ENCODE measurements at regions not wholly inside any gene's neighbourhood (a gene's known extent, or its start where the extent isn't known, plus 50 kb on each side); places are given as distances from the start of the nearest gene placed in this dataset.

DNA sequence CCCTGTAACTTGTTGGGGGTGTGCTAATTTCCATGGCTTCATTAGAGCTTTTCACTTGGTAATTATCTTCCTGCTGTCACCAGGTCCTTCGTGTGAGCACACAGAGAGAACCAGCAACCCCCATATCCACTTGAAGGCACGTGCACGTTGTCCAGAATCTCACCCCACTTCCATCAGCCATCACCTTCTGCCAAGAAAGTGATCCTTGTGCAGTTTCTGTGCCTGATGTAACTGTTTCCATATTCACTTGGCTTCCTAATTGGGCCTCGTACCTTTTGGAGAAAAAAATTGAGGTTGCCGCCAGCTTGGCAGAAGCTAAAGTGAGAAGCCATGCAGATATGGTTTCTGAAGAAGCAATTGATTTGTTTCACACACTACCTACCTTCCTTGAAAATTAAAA is 153.7 kb upstream of the TSHZ2 start:
- H3K36me3 ChIP-seq (ENCODE audit: control insufficient read depth in 2 of 2, insufficient read depth in 2 of 2, low read length in 2 of 2) = no peaks in the 10 kb centered on the region
- H3K9me3 ChIP-seq (ENCODE audit: control insufficient read depth in 2 of 2, low read length in 2 of 2) = no peaks in the 10 kb centered on the region
- no peaks in the 10 kb centered on the region for H3K27me3 ChIP-seq (ENCODE audit: control insufficient read depth in 1 of 2, insufficient read depth in 2 of 2, low read length in 2 of 2)
- no peaks in the 10 kb centered on the region for H3K4me1 ChIP-seq (ENCODE audit: control insufficient read depth, insufficient read depth, low read length)
- no peak overlapping the region for H3K9ac ChIP-seq (ENCODE audit: low read length in 2 of 2)
- no peak overlapping the region for H3K4me3 ChIP-seq (ENCODE audit: low read length in 2 of 2)
- no peak overlapping the region for H3K27ac ChIP-seq (ENCODE audit: low read length)

DNA sequence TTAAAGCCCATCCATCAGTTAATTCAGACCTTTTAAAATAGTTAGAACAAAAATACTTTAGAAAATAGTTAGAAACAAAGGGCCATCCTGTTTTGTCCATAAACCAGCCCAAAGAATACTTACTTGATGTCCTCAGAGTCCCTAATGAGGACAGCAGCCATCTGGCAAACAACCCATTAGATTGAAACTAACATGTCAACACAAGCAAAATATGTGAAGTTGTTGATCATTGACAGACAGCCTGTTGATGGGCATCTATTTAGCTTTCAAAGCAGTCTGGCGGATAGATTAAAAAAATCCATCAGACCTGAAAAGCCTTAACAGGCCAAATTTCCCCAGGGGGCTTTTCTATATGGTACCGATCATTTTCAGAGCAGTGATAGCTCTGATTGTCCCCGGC is 154.2 kb upstream of the TSHZ2 start:
- Histone ChIP-seq H3K27ac (ENCODE audit: low read length) (no peak overlapping the region), H3K36me3 (ENCODE audit: control insufficient read depth in 2 of 2, insufficient read depth in 2 of 2, low read length in 2 of 2) (no peaks in the 10 kb centered on the region), H3K4me1 (ENCODE audit: control insufficient read depth, insufficient read depth, low read length) (no peaks in the 10 kb centered on the region), H3K27me3 (ENCODE audit: control insufficient read depth in 1 of 2, insufficient read depth in 2 of 2, low read length in 2 of 2) (no peaks in the 10 kb centered on the region), H3K9me3 (ENCODE audit: control insufficient read depth in 2 of 2, low read length in 2 of 2) (no peaks in the 10 kb centered on the region), H3K9ac (ENCODE audit: low read length in 2 of 2) (no peak overlapping the region), H3K4me3 (ENCODE audit: low read length in 2 of 2) (no peak overlapping the region)

DNA sequence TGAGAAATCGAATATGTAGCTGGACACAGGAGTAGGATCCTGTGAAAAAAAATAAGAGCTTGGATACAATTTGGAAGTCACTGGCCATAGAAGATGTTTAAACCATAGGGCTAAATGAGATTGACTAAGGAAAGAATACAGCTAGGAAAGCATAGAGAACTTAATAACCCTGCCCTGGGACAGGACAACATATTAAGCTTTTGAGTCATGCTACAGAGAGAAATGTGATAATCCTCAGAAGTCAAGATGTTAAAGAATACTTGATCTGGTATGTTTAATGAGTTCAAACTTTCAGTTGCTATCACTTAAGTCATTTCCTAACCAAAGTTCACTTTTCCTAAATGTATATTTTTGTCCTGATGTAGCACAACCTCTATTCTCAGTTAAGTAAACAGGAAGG is 154.6 kb upstream of the TSHZ2 start:
- H3K36me3 ChIP-seq (ENCODE audit: control insufficient read depth in 2 of 2, insufficient read depth in 2 of 2, low read length in 2 of 2) = no peaks in the 10 kb centered on the region
- H3K9ac ChIP-seq (ENCODE audit: low read length in 2 of 2) = no peak overlapping the region
- H3K27ac ChIP-seq (ENCODE audit: low read length) = no peak overlapping the region
- H3K4me3 ChIP-seq (ENCODE audit: low read length in 2 of 2) = no peak overlapping the region
- no peaks in the 10 kb centered on the region for H3K4me1 ChIP-seq (ENCODE audit: control insufficient read depth, insufficient read depth, low read length)
- H3K27me3 ChIP-seq (ENCODE audit: control insufficient read depth in 1 of 2, insufficient read depth in 2 of 2, low read length in 2 of 2) = no peaks in the 10 kb centered on the region
- no peaks in the 10 kb centered on the region for H3K9me3 ChIP-seq (ENCODE audit: control insufficient read depth in 2 of 2, low read length in 2 of 2)

DNA sequence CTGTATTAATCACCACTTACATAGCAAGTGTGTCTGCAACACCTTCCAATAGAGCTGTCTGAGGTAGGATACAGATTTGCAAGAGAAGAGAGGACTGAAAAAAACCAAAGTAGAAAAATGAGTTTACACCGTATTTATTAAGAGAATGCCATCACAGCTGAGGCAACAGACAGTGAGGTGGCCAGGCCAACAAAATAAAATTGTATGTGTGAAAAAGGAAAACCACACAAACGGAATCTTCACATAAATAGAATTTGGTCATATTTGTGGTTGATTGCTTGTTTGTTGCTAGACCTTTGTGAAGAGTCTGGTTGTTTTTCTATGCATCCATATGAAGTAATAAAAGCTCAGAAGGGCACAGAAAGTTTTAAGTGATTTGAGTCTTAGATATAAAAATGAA is 157.8 kb upstream of the TSHZ2 start:
- H3K27ac ChIP-seq (ENCODE audit: low read length) = no peak overlapping the region
- no peaks in the 10 kb centered on the region for H3K36me3 ChIP-seq (ENCODE audit: control insufficient read depth in 2 of 2, insufficient read depth in 2 of 2, low read length in 2 of 2)
- no peaks in the 10 kb centered on the region for H3K4me1 ChIP-seq (ENCODE audit: control insufficient read depth, insufficient read depth, low read length)
- H3K27me3 ChIP-seq (ENCODE audit: control insufficient read depth in 1 of 2, insufficient read depth in 2 of 2, low read length in 2 of 2) = no peaks in the 10 kb centered on the region
- no peaks in the 10 kb centered on the region for H3K9me3 ChIP-seq (ENCODE audit: control insufficient read depth in 2 of 2, low read length in 2 of 2)
- H3K9ac ChIP-seq (ENCODE audit: low read length in 2 of 2) = no peak overlapping the region
- no peak overlapping the region for H3K4me3 ChIP-seq (ENCODE audit: low read length in 2 of 2)

DNA sequence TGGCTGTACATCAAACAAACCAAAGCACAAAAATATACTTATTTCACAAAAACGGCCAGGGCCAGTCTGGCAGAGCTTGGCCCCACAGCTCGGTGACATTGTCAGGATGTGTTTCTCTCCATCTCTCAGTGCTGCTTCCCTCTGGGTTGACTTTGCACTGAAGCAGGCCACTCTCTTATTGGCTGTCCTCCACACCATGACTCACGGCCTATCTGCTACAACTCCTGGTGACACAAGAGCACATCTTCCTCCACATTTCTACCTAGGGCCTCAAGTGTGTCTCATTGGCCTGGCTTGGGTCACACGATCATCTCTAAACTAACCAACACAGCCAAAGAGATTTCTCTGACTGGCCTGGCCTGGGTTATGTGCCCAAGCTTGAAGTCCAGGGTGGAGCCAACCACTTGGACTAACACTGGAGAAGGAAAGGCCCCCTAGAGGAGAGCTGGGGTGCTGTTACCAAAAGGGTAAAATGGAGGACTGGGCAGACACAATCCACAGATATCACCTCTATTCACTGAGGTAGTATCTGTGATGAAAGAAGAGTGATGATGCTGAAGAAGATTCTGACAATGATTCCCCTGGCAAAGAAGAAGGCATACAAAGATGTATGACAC is 159.8 kb upstream of the TSHZ2 start:
- H3K9me3 ChIP-seq (ENCODE audit: control insufficient read depth in 2 of 2, low read length in 2 of 2) = no peaks in the 10 kb centered on the region
- H3K27me3 ChIP-seq (ENCODE audit: control insufficient read depth in 1 of 2, insufficient read depth in 2 of 2, low read length in 2 of 2) = peaks cover 0 to 2% of the 10 kb centered on the region in 2 donors
- no peak overlapping the region for H3K9ac ChIP-seq (ENCODE audit: low read length in 2 of 2)
- no peaks in the 10 kb centered on the region for H3K36me3 ChIP-seq (ENCODE audit: control insufficient read depth in 2 of 2, insufficient read depth in 2 of 2, low read length in 2 of 2)
- H3K4me1 ChIP-seq (ENCODE audit: control insufficient read depth, insufficient read depth, low read length) = no peaks in the 10 kb centered on the region
- H3K27ac ChIP-seq (ENCODE audit: low read length) = no peak overlapping the region
- H3K4me3 ChIP-seq (ENCODE audit: low read length in 2 of 2) = no peak overlapping the region

DNA sequence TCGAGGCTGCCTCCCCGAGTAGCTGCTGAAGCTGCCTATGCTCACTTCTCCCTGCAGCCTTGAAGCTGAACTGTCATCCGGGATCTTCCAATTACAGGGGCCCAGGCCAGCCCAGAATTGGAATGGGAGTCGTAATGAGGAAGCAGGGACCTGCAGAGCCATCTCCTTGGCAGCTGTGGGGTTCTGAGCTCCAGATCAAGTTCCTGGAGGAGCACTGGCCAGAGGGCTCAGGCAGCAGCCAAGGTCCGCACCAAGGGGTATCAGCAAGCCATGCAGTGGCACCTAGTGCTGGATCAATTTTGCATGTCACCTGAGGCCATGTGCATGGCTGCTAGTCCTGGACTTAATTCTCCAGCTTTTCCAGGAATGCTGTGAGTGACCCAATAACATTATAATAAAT is 163.2 kb upstream of the TSHZ2 start:
- Histone ChIP-seq H3K9ac (ENCODE audit: low read length in 2 of 2) (no peak overlapping the region), H3K36me3 (ENCODE audit: control insufficient read depth in 2 of 2, insufficient read depth in 2 of 2, low read length in 2 of 2) (no peaks in the 10 kb centered on the region), H3K27me3 (ENCODE audit: control insufficient read depth in 1 of 2, insufficient read depth in 2 of 2, low read length in 2 of 2) (peaks cover 0 to 2% of the 10 kb centered on the region in 2 donors), H3K4me3 (ENCODE audit: low read length in 2 of 2) (no peak overlapping the region), H3K4me1 (ENCODE audit: control insufficient read depth, insufficient read depth, low read length) (no peaks in the 10 kb centered on the region), H3K27ac (ENCODE audit: low read length) (no peak overlapping the region), H3K9me3 (ENCODE audit: control insufficient read depth in 2 of 2, low read length in 2 of 2) (no peaks in the 10 kb centered on the region)

DNA sequence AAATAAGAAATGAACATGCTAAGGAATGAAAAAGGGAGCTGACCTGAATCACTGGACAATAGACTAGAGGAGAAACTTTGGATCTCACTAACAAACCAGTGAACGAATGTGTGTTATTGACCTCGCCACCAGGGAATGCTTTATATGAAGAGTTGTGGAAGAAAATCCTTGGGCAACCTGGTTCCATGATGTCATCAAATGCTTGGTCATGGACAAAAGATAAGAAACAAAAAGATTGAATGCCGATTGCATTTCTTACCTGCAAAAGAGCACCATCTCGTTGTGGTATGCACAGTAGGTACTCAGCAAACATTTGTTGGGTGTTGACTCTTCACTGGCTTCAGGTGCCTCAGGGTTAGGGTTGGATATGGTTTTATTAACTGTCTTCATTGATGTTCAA is 165.2 kb upstream of the TSHZ2 start:
- Histone ChIP-seq H3K27ac (ENCODE audit: low read length) (no peak overlapping the region), H3K9ac (ENCODE audit: low read length in 2 of 2) (no peak overlapping the region), H3K4me1 (ENCODE audit: control insufficient read depth, insufficient read depth, low read length) (no peaks in the 10 kb centered on the region), H3K36me3 (ENCODE audit: control insufficient read depth in 2 of 2, insufficient read depth in 2 of 2, low read length in 2 of 2) (no peaks in the 10 kb centered on the region), H3K4me3 (ENCODE audit: low read length in 2 of 2) (no peak overlapping the region), H3K27me3 (ENCODE audit: control insufficient read depth in 1 of 2, insufficient read depth in 2 of 2, low read length in 2 of 2) (peaks cover 0 to 2% of the 10 kb centered on the region in 2 donors), H3K9me3 (ENCODE audit: control insufficient read depth in 2 of 2, low read length in 2 of 2) (no peaks in the 10 kb centered on the region)

DNA sequence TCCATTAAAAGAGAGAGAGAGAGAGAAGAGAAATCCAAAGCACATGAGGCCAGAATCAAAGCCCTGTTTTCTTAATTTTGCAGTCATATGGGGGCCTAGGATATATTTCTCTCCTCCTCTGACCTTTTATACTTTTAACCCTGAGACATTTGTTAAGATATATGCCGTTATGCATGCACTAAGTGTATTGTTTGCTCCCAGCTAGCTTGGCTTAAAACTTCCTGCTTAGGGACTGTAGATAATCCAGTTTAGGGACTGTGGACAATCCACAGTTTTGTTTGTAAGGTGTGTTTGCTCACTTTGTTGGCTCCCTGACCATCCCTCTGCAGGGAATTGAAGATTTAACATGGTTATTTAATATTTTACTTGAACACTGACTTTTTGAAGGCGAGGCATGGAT is 166.3 kb upstream of the TSHZ2 start:
- Histone ChIP-seq H3K9ac (ENCODE audit: low read length in 2 of 2) (no peak overlapping the region), H3K36me3 (ENCODE audit: control insufficient read depth in 2 of 2, insufficient read depth in 2 of 2, low read length in 2 of 2) (no peaks in the 10 kb centered on the region), H3K4me1 (ENCODE audit: control insufficient read depth, insufficient read depth, low read length) (no peaks in the 10 kb centered on the region), H3K9me3 (ENCODE audit: control insufficient read depth in 2 of 2, low read length in 2 of 2) (no peaks in the 10 kb centered on the region), H3K4me3 (ENCODE audit: low read length in 2 of 2) (no peak overlapping the region), H3K27me3 (ENCODE audit: control insufficient read depth in 1 of 2, insufficient read depth in 2 of 2, low read length in 2 of 2) (peaks cover 0 to 2% of the 10 kb centered on the region in 2 donors), H3K27ac (ENCODE audit: low read length) (no peak overlapping the region)

DNA sequence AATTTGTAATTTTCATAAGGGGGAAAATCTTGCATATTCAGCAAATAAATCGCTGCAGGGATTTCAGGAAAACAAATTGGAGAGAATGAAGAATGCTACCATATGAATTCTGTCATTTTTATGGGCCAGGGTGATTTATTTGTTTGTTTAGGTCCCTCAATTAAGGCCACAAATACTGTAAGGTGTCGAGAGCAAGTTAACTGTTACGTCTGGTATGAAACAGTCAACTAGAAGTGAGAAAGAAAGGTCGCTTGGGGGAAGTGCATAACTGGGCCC is 166.9 kb upstream of the TSHZ2 start:
- no peak overlapping the region for H3K9ac ChIP-seq (ENCODE audit: low read length in 2 of 2)
- no peaks in the 10 kb centered on the region for H3K4me1 ChIP-seq (ENCODE audit: control insufficient read depth, insufficient read depth, low read length)
- H3K27me3 ChIP-seq (ENCODE audit: control insufficient read depth in 1 of 2, insufficient read depth in 2 of 2, low read length in 2 of 2) = peaks cover 0 to 2% of the 10 kb centered on the region in 2 donors
- no peak overlapping the region for H3K4me3 ChIP-seq (ENCODE audit: low read length in 2 of 2)
- no peaks in the 10 kb centered on the region for H3K9me3 ChIP-seq (ENCODE audit: control insufficient read depth in 2 of 2, low read length in 2 of 2)
- H3K36me3 ChIP-seq (ENCODE audit: control insufficient read depth in 2 of 2, insufficient read depth in 2 of 2, low read length in 2 of 2) = no peaks in the 10 kb centered on the region
- no peak overlapping the region for H3K27ac ChIP-seq (ENCODE audit: low read length)

DNA sequence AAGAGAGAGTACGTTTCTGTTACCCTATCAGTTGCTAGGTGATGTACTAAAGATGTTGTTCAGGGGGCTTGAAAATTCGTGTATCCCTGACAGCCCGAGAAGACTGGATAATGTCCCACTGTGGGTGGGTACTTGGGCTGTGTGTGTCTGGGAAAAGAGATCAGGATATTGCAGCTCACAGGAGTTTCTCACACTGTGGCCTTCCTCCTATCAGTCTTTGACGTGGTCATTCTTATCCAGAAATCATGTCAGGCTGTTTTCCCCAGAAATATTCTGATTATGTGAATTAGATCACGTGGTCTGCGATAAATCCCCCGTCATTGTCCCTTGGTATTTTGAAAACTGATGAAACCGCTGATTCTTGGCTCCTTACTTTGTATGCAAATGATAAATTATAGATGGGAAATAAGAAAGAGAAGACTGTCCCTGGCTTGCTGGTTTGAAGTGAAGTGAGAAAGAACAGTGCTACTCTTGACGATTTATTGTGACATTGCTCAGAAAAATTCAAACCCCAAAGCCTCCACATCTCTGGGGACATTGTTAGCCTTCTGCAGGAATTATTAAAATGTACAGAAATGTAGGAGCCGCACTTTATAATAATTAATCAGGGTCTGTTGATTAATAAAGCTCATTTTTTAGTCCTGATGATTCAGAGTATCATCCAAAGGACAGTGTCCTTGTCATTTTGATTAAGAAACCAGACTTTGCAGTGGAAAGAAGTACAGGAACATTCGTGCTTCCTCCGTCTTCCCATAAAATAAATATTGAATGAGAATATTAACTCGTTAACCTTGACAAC is 167.5 kb upstream of the TSHZ2 start:
- peaks cover 0 to 2% of the 10 kb centered on the region in 2 donors for H3K27me3 ChIP-seq (ENCODE audit: control insufficient read depth in 1 of 2, insufficient read depth in 2 of 2, low read length in 2 of 2)
- no peak overlapping the region for H3K27ac ChIP-seq (ENCODE audit: low read length)
- H3K9ac ChIP-seq (ENCODE audit: low read length in 2 of 2) = no peak overlapping the region
- H3K9me3 ChIP-seq (ENCODE audit: control insufficient read depth in 2 of 2, low read length in 2 of 2) = no peaks in the 10 kb centered on the region
- no peaks in the 10 kb centered on the region for H3K4me1 ChIP-seq (ENCODE audit: control insufficient read depth, insufficient read depth, low read length)
- H3K36me3 ChIP-seq (ENCODE audit: control insufficient read depth in 2 of 2, insufficient read depth in 2 of 2, low read length in 2 of 2) = no peaks in the 10 kb centered on the region
- no peak overlapping the region for H3K4me3 ChIP-seq (ENCODE audit: low read length in 2 of 2)

DNA sequence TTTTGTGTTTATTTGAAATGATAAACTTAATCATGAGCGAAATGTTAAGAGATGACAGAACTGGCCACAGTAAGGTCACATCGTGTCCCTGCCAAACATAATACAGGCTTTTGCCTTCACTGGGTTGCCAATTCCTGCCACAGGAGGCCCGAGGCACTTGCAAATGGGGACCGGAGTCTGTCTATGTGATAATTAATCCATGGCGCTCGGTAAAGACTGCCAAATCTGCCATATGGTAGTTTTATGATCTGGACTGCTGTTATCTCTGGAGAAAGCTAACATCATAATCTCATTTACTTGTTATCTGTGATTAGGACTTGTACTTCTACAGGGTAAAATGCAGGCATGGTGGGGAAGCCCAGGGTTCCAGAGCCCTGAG is 170.5 kb upstream of the TSHZ2 start:
- no peak overlapping the region for H3K4me3 ChIP-seq (ENCODE audit: low read length in 2 of 2)
- no peak overlapping the region for H3K27ac ChIP-seq (ENCODE audit: low read length)
- H3K4me1 ChIP-seq (ENCODE audit: control insufficient read depth, insufficient read depth, low read length) = no peaks in the 10 kb centered on the region
- H3K36me3 ChIP-seq (ENCODE audit: control insufficient read depth in 2 of 2, insufficient read depth in 2 of 2, low read length in 2 of 2) = no peaks in the 10 kb centered on the region
- H3K27me3 ChIP-seq (ENCODE audit: control insufficient read depth in 1 of 2, insufficient read depth in 2 of 2, low read length in 2 of 2) = no peaks in the 10 kb centered on the region
- no peak overlapping the region for H3K9ac ChIP-seq (ENCODE audit: low read length in 2 of 2)
- H3K9me3 ChIP-seq (ENCODE audit: control insufficient read depth in 2 of 2, low read length in 2 of 2) = no peaks in the 10 kb centered on the region

Data from stomach smooth muscle (tissue), 2 donors.